ENCODE measurements at regions not wholly inside any gene's neighbourhood (a gene's known extent, or its start where the extent isn't known, plus 50 kb on each side); places are given as distances from the start of the nearest gene placed in this dataset.

GRCh38 chr17:53543472-53543871 lies 279.3 kb upstream of the KIF2B start:
- TF ChIP-seq, protein P1, sequence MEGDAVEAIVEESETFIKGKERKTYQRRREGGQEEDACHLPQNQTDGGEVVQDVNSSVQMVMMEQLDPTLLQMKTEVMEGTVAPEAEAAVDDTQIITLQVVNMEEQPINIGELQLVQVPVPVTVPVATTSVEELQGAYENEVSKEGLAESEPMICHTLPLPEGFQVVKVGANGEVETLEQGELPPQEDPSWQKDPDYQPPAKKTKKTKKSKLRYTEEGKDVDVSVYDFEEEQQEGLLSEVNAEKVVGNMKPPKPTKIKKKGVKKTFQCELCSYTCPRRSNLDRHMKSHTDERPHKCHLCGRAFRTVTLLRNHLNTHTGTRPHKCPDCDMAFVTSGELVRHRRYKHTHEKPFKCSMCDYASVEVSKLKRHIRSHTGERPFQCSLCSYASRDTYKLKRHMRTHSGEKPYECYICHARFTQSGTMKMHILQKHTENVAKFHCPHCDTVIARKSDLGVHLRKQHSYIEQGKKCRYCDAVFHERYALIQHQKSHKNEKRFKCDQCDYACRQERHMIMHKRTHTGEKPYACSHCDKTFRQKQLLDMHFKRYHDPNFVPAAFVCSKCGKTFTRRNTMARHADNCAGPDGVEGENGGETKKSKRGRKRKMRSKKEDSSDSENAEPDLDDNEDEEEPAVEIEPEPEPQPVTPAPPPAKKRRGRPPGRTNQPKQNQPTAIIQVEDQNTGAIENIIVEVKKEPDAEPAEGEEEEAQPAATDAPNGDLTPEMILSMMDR (IDR thresholded peaks at IDR 0.05 in 2 of 3, conservative IDR thresholded peaks at IDR 0.05 in 1 of 3; ENCODE audit: borderline replicate concordance in 1 of 3, insufficient read depth in 1 of 3, low read depth in 2 of 3, low read length in 2 of 3) = no peak
- TF ChIP-seq CEBPB (IDR thresholded peaks at IDR 0.05; ENCODE audit: low read depth) = no peak
- no peak for TF ChIP-seq POLR2A (IDR thresholded peaks at IDR 0.05; ENCODE audit: borderline replicate concordance, extremely low read depth, insufficient read depth, insufficient read length)
- no peak for TF ChIP-seq ZNF274 (IDR thresholded peaks at IDR 0.05; ENCODE audit: low read depth, low read length)
- TF ChIP-seq EZH2 (IDR thresholded peaks at IDR 0.05) = no peak
- no peak for TF ChIP-seq EZH2phosphoT487 (IDR thresholded peaks at IDR 0.05; ENCODE audit: borderline replicate concordance)

All from HCT116 (cell line).